Neural cell (in vitro differentiated cells): ENCODE measurements at regions not wholly inside any gene's neighbourhood (a gene's known extent, or its start where the extent isn't known, plus 50 kb on each side); places are given as distances from the start of the nearest gene placed in this dataset.

Experiments used
- CTCF ChIP-seq: fragments of 450-650 bp; IDR thresholded peaks from 2 replicates; pipeline ENCODE4 v1.5.1; 2014; ENCODE audit warnings: antibody characterized with exemption, mild to moderate bottlenecking, moderate library complexity; ENCODE audit not compliant: poor library complexity, severe bottlenecking
- EZH2 ChIP-seq: fragments of 200-600, 300-800 bp; shearing (Covaris generic), sonication (generic); IDR thresholded peaks from 2 replicates; pipeline ENCODE4 v1.6.1; 2014; ENCODE audit warnings: antibody characterized with exemption, low read length, borderline replicate concordance, mild to moderate bottlenecking; ENCODE audit not compliant: insufficient read depth, poor library complexity, severe bottlenecking
- MXI1 ChIP-seq: fragments of 450-650 bp; conservative IDR thresholded peaks from 2 replicates; pipeline ENCODE4 v1.6.1; 2014; ENCODE audit warnings: antibody characterized with exemption, mild to moderate bottlenecking; ENCODE audit not compliant: poor library complexity, severe bottlenecking
- POLR2AphosphoS5 ChIP-seq: IDR thresholded peaks from 2 replicates; pipeline ENCODE4 v1.6.1; 2012
- RAD21 ChIP-seq: fragments of 450-650 bp; conservative IDR thresholded peaks from 2 replicates; pipeline ENCODE4 v1.6.1; 2014; ENCODE audit warnings: antibody characterized with exemption, mild to moderate bottlenecking, moderate library complexity
- TAF1 ChIP-seq: IDR thresholded peaks from 2 replicates; pipeline ENCODE4 v1.6.1; 2012; ENCODE audit warnings: low read depth

DNA sequence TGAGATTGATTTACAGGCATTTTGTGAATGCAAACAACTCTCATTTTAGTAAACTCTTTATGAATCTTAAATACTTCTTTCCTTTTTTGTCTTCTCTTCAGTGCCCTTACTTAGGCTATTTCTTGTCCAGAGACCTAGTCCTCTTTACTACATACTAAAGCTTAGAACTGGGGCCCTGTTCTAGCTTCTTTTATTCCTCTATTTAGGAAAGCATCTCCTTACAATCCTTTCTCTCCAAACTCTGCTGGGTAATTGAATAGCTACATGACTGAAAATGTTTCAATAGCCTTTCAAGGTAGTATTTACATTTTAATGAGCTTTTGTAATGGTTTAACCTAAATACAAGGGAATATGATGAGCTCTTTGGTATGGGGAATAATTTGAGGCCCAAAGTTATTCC lies 1701.5 kb upstream of the TENM3 start:
- no peak for TF ChIP-seq CTCF
- TF ChIP-seq TAF1 = no peak
- no peak for TF ChIP-seq RAD21
- TF ChIP-seq EZH2 = no peak
- TF ChIP-seq POLR2AphosphoS5 = no peak
- no peak for TF ChIP-seq MXI1
